ENCODE measurements at regions not wholly inside any gene's neighbourhood (a gene's known extent, or its start where the extent isn't known, plus 50 kb on each side); places are given as distances from the start of the nearest gene placed in this dataset.

GRCh38 chr2:13901526-13901925 is 731.0 kb upstream of the LRATD1 start:
- Histone ChIP-seq H3K9me3 (no peaks in the 10 kb centered on the region), H3K4me3 (no peak overlapping the region), H3K4me1 (no peaks in the 10 kb centered on the region), H3K27me3 (no peaks in the 10 kb centered on the region), H3K36me3 (no peaks in the 10 kb centered on the region), H3K27ac (no peak overlapping the region)
- no peak for DNase-seq (ENCODE audit: low spot score in 2 of 2)
- intact Hi-C loops (cut with DNase I) = no loop called here
- TF ChIP-seq CTCF (IDR thresholded peaks at IDR 0.05) = no peak

GRCh38 chr2:13905831-13906230 is 726.7 kb upstream of the LRATD1 start:
- Histone ChIP-seq H3K36me3 (no peaks in the 10 kb centered on the region), H3K4me1 (no peaks in the 10 kb centered on the region), H3K4me3 (no peak overlapping the region), H3K27ac (no peak overlapping the region), H3K9me3 (no peaks in the 10 kb centered on the region), H3K27me3 (no peaks in the 10 kb centered on the region)
- TF ChIP-seq CTCF (IDR thresholded peaks at IDR 0.05) = no peak
- intact Hi-C loops (cut with DNase I) = no loop called here
- no peak for DNase-seq (ENCODE audit: low spot score in 2 of 2)

- H3K27me3 ChIP-seq = no peaks in the 10 kb centered on the region
- H3K27ac ChIP-seq = no peak overlapping the region
- no peaks in the 10 kb centered on the region for H3K9me3 ChIP-seq
- H3K36me3 ChIP-seq = no peaks in the 10 kb centered on the region
- H3K4me1 ChIP-seq = no peaks in the 10 kb centered on the region
- DNase-seq (ENCODE audit: low spot score in 2 of 2) = no peak
- intact Hi-C loops (cut with DNase I) = no loop called here
- no peak overlapping the region for H3K4me3 ChIP-seq
- no peak for TF ChIP-seq CTCF (IDR thresholded peaks at IDR 0.05)
Measured at GRCh38 chr2:13916066-13916465, 716.5 kb upstream of the LRATD1 start.

GRCh38 chr2:13917958-13918357 is 714.6 kb upstream of the LRATD1 start:
- Histone ChIP-seq H3K36me3 (no peaks in the 10 kb centered on the region), H3K9me3 (no peaks in the 10 kb centered on the region), H3K27ac (no peak overlapping the region), H3K4me3 (no peak overlapping the region), H3K27me3 (no peaks in the 10 kb centered on the region), H3K4me1 (no peaks in the 10 kb centered on the region)
- DNase-seq (ENCODE audit: low spot score in 2 of 2) = no peak
- TF ChIP-seq CTCF (IDR thresholded peaks at IDR 0.05) = no peak
- intact Hi-C loops (cut with DNase I) = no loop called here

- TF ChIP-seq CTCF (IDR thresholded peaks at IDR 0.05) = no peak
- DNase-seq (ENCODE audit: low spot score in 2 of 2) = no peak
- no peaks in the 10 kb centered on the region for H3K9me3 ChIP-seq
- no peak overlapping the region for H3K27ac ChIP-seq
- intact Hi-C loops (cut with DNase I) = no loop called here
- no peaks in the 10 kb centered on the region for H3K4me1 ChIP-seq
- no peak overlapping the region for H3K4me3 ChIP-seq
- no peaks in the 10 kb centered on the region for H3K36me3 ChIP-seq
- H3K27me3 ChIP-seq = no peaks in the 10 kb centered on the region
Measured at GRCh38 chr2:13919981-13920382, 712.5 kb upstream of the LRATD1 start.

GRCh38 chr2:13921245-13921644 is 711.3 kb upstream of the LRATD1 start:
- intact Hi-C loops (cut with DNase I) = no loop called here
- no peak for DNase-seq (ENCODE audit: low spot score in 2 of 2)
- Histone ChIP-seq H3K9me3 (no peaks in the 10 kb centered on the region), H3K4me3 (no peak overlapping the region), H3K4me1 (no peaks in the 10 kb centered on the region), H3K27me3 (no peaks in the 10 kb centered on the region), H3K27ac (no peak overlapping the region), H3K36me3 (no peaks in the 10 kb centered on the region)
- TF ChIP-seq CTCF (IDR thresholded peaks at IDR 0.05) = no peak
